ENCODE measurements at regions not wholly inside any gene's neighbourhood (a gene's known extent, or its start where the extent isn't known, plus 50 kb on each side); places are given as distances from the start of the nearest gene placed in this dataset.
"Not testable (repeated sequence)": the region's sequence is repeated elsewhere in the genome, so short reads cannot be mapped to it uniquely, and the experiment has no call there.

DNA sequence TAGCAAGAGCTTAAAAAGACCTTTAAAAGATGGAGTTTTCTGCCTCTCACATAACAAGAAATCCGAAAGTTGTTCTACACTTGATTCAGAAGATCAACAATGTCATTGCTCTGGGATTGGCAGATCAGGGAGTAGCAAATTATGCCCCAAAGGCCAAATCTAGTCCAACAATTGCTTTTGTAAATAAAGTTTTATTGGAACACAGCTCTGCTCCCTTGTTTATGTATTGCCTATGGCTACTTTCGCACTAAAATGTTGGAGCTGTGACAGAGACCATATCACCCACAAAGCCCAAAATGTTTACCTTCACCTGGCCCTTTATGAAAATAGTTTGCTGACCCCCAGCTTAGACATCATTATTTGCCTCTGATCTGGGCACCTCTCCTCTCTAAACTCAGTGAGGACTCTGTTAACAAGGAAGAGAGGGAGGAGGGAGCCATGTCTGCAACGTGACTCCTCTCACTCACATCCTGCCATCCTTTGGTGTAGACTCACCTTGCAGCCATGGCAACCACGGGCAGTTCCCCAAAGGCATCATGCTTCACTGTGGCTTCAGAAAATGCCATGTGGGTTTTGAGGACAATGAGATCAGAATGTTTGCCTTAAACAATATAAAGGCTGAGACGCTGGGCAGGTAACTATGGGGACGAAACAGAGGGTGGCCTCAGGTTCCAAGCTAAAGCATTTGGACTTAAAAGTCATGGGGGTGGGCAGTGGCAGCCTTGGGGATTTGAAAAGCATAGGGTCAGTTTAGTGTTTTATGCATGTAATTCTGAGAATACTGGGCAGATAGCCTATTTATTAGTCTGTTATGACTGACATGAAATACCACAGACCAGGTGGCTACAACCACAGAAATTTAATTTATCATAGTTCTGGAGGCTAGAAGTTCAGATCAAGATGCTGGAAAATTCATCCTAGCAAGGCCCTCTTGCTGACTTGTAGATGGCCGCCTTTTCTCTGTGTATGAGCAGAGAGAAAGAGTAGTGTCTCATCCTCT is 149.7 kb upstream of the TNFAIP3 start:
- H3K27ac ChIP-seq: no peak overlapping the region
- TF ChIP-seq, protein P1, sequence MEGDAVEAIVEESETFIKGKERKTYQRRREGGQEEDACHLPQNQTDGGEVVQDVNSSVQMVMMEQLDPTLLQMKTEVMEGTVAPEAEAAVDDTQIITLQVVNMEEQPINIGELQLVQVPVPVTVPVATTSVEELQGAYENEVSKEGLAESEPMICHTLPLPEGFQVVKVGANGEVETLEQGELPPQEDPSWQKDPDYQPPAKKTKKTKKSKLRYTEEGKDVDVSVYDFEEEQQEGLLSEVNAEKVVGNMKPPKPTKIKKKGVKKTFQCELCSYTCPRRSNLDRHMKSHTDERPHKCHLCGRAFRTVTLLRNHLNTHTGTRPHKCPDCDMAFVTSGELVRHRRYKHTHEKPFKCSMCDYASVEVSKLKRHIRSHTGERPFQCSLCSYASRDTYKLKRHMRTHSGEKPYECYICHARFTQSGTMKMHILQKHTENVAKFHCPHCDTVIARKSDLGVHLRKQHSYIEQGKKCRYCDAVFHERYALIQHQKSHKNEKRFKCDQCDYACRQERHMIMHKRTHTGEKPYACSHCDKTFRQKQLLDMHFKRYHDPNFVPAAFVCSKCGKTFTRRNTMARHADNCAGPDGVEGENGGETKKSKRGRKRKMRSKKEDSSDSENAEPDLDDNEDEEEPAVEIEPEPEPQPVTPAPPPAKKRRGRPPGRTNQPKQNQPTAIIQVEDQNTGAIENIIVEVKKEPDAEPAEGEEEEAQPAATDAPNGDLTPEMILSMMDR (conservative IDR thresholded peaks at IDR 0.05; ENCODE audit: low read depth): no peak
- DNase-seq (ENCODE audit: low spot score): no peak
- ChIA-PET POLR2A (ENCODE audit: low non-redundant PET) (no interaction called here), CTCF (interaction anchor here (0.6 to 1.1 kb wide), 2 partner anchors 375 to 704 kb away, joined by 3 read pairs; no protein-coding TSS in a partner anchor)

DNA sequence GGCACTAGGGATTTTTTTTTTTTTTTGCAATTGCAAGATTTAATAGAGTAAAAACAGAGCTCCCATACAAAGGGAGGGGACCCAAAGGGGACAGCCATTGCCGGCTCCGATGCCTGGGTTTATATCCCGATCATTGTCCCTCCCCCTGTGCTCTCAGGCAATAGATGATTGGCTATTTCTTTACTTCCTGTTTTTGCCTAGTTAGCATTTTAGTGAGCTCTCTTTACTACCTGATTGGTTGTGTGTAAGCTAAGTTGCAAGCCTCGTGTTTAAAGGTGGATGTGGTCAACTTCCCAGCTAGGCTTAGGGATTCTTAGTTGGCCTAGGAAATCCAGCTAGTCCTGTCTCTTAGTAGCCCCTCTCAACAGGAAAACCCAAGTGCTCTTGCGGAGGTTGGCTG is 148.2 kb upstream of the TNFAIP3 start:
- H3K27ac ChIP-seq; DNase-seq (ENCODE audit: low spot score); POLR2A ChIA-PET (ENCODE audit: low non-redundant PET): not testable (repeated sequence)
- CTCF ChIA-PET: interaction anchor here (0.5 to 0.6 kb wide), 2 partner anchors 176 to 740 kb away, joined by 3 read pairs; no protein-coding TSS in a partner anchor

- TF ChIP-seq, protein P1 (conservative IDR thresholded peaks at IDR 0.05; ENCODE audit: low read depth): no peak
- CTCF ChIA-PET: interaction anchor here (0.6 kb wide), 1 partner anchor 253 kb away, joined by 3 read pairs; no protein-coding TSS in a partner anchor
- DNase-seq (ENCODE audit: low spot score): no peak
- POLR2A ChIA-PET (ENCODE audit: low non-redundant PET): no interaction called here
- no peak overlapping the region for H3K27ac ChIP-seq
These were observed 144.2 kb upstream of the TNFAIP3 start for GRCh38 chr6:137722749-137723272.

GRCh38 chr6:137723273-137724017 is 143.6 kb upstream of the TNFAIP3 start:
- CTCF ChIA-PET: no interaction called here
- POLR2A ChIA-PET (ENCODE audit: low non-redundant PET): no interaction called here
- TF ChIP-seq, protein P1 (conservative IDR thresholded peaks at IDR 0.05; ENCODE audit: low read depth): no peak

GRCh38 chr6:137724018-137724403 is 143.0 kb upstream of the TNFAIP3 start:
- POLR2A ChIA-PET (ENCODE audit: low non-redundant PET): no interaction called here
- DNase-seq (ENCODE audit: low spot score): no peak
- TF ChIP-seq, protein P1 (conservative IDR thresholded peaks at IDR 0.05; ENCODE audit: low read depth): no peak
- H3K27ac ChIP-seq: no peak overlapping the region
- CTCF ChIA-PET: no interaction called here

More at GRCh38 chr6:137723273-137724017, 143.6 kb upstream of the TNFAIP3 start:
- DNase-seq (ENCODE audit: low spot score): no peak
- no peak overlapping the region for H3K27ac ChIP-seq

- POLR2A ChIA-PET (ENCODE audit: low non-redundant PET): no interaction called here
- CTCF ChIA-PET: no interaction called here
- no peak for DNase-seq (ENCODE audit: low spot score)
- TF ChIP-seq, protein P1 (conservative IDR thresholded peaks at IDR 0.05; ENCODE audit: low read depth): no peak
- no peak overlapping the region for H3K27ac ChIP-seq
These were observed 142.4 kb upstream of the TNFAIP3 start for GRCh38 chr6:137724495-137725211.

Data from RWPE1 (cell line).